Smooth muscle cell (in vitro differentiated cells): ENCODE measurements at regions not wholly inside any gene's neighbourhood (a gene's known extent, or its start where the extent isn't known, plus 50 kb on each side); places are given as distances from the start of the nearest gene placed in this dataset.

Experiments
- DNase-seq: peaks from one replicate; lab custom pipeline; 2025; ENCODE audit not compliant: unreplicated experiment; lab: John Stamatoyannopoulos, UW
- H2AFZ ChIP-seq: fragments of 200-600 bp; sonication (generic); 2 replicates; pipeline ENCODE4 v1.6.0; 2016; ENCODE audit warnings: antibody characterized with exemption, low read depth, mild to moderate bottlenecking
- H3F3A ChIP-seq: fragments of 200-600 bp; sonication (generic); 2 replicates; pipeline ENCODE4 v1.6.0; 2017; ENCODE audit warnings: antibody characterized with exemption, low read depth
- H3K27ac ChIP-seq: fragments of 200-600 bp; sonication (generic); 2 replicates; pipeline ENCODE4 v1.5.1; 2016; ENCODE audit warnings: low read depth, mild to moderate bottlenecking
- H3K27me3 ChIP-seq: fragments of 200-600 bp; sonication (generic); 2 replicates; pipeline ENCODE4 v1.6.1; 2016; ENCODE audit warnings: low read depth, mild to moderate bottlenecking
- H3K36me3 ChIP-seq: fragments of 200-600 bp; sonication (generic); 2 replicates; pipeline ENCODE4 v1.5.1; 2016; ENCODE audit warnings: low read depth
- H3K4me1 ChIP-seq: fragments of 200-600 bp; sonication (generic); 2 replicates; pipeline ENCODE4 v1.5.1; 2016; ENCODE audit warnings: low read depth
- H3K4me2 ChIP-seq: fragments of 200-600 bp; sonication (generic); 2 replicates; pipeline ENCODE4 v1.6.0; 2016; ENCODE audit warnings: mild to moderate bottlenecking
- H3K4me3 ChIP-seq: fragments of 200-600 bp; sonication (generic); 2 replicates; pipeline ENCODE4 v1.5.1; 2016; ENCODE audit warnings: mild to moderate bottlenecking
- H3K79me2 ChIP-seq: fragments of 200-600 bp; sonication (generic); 2 replicates; pipeline ENCODE4 v1.6.0; 2016; ENCODE audit warnings: low read depth, mild to moderate bottlenecking
- H3K9ac ChIP-seq: fragments of 200-600 bp; sonication (generic); 2 replicates; pipeline ENCODE4 v1.6.0; 2016; ENCODE audit warnings: low read depth
- H3K9me3 ChIP-seq: fragments of 200-600 bp; sonication (generic); replicated peaks from 2 replicates; pipeline ENCODE4 v1.5.1; 2016; ENCODE audit warnings: low read depth
- H4K20me1 ChIP-seq: fragments of 200-600 bp; sonication (generic); 2 replicates; pipeline ENCODE4 v1.6.0; 2016; ENCODE audit warnings: low read depth
- CTCF ChIP-seq: fragments of 200-600 bp; sonication (generic); IDR thresholded peaks from 2 replicates; pipeline ENCODE4 v1.5.1; 2017; ENCODE audit warnings: borderline replicate concordance, mild to moderate bottlenecking, antibody characterized with exemption; ENCODE audit not compliant: insufficient read depth, poor library complexity, severe bottlenecking
- whole genome bisulfite sequencing: methylation state at CpG from one replicate; pipeline ENCODE4 v1.1.7; 2016; ENCODE audit warnings: low lambda C conversion rate; 5-methylcytosine and 5-hydroxymethylcytosine counted together

DNA sequence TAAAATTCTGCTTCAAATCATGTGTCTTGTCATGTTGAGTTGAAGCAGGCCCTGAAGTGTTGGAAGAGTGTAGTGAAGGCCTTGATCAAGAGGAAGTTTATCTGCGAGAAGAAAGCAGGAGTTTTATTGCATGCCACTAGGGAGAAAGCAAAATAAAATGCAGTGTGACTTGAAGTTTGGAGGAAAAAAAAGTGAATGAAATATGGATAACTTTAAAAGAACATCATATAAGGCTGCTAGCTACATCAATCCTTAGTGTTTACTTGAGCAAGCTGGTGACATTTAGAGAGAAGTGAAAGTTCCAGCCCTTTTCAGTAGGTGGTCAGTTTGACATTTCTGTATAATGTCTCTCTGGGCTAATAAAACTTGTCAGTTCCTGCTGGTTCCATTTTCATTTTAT is 841.1 kb downstream of the TMTC2 start:
- H3K36me3 ChIP-seq = no peaks in the 10 kb centered on the region
- H3K9ac ChIP-seq = no peak overlapping the region
- H3K27me3 ChIP-seq = no peaks in the 10 kb centered on the region
- no peaks in the 10 kb centered on the region for H3K4me1 ChIP-seq
- H3K27ac ChIP-seq = no peak overlapping the region
- no peaks in the 10 kb centered on the region for H3K79me2 ChIP-seq
- H3K4me2 ChIP-seq = no peak overlapping the region
- no peak for TF ChIP-seq CTCF
- no peak for DNase-seq
- no peak overlapping the region for H3K4me3 ChIP-seq
- no peaks in the 10 kb centered on the region for H3F3A ChIP-seq
- 36% methylated on average over 1 of the region's 1 CpG for WGBS
- H2AFZ ChIP-seq = peak overlapping the region; percentile 76
- no peaks in the 10 kb centered on the region for H3K9me3 ChIP-seq
- H4K20me1 ChIP-seq = no peaks in the 10 kb centered on the region

DNA sequence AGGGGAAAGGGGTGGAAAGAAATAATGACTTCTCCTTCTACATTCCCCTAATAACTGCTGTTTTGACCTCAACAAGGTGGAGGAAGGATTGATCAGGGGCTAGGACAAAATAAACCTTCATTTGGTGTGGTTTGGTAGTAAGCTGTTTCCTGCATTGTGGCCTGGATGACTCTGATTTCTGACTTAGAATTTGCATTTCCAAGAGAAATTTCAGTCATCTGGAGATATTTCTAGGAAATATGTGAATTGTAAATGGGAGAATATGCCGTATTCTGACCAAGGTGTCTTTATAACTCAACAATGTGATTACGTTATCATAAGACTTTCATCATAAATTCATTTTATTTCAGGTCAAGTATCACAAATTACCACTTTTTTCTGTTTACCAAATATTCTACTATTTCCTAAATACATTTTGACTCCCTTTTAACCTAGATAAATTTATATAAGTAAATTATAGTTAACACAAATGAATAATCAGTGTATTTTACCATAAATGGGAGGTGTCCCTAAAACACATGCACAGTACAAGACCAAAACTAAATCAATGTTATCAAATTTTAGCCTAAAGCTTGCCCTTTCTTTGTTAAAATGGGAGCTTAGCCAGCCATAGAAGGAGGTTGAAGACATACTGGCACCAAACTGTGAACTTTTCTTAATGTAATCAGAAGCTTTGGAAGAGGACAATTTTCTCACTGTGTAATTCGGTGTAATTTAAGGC is 828.8 kb downstream of the TMTC2 start:
- Histone ChIP-seq H3K36me3 (no peaks in the 10 kb centered on the region), H3K4me1 (no peaks in the 10 kb centered on the region), H3F3A (no peaks in the 10 kb centered on the region), H4K20me1 (no peaks in the 10 kb centered on the region), H3K9ac (no peak overlapping the region), H3K4me3 (no peak overlapping the region), H3K9me3 (no peaks in the 10 kb centered on the region), H3K4me2 (no peak overlapping the region), H3K79me2 (no peaks in the 10 kb centered on the region), H3K27ac (no peak overlapping the region), H2AFZ (no peak overlapping the region), H3K27me3 (no peaks in the 10 kb centered on the region)
- WGBS = 93% methylated on average over 3 of the region's 3 CpGs
- TF ChIP-seq CTCF = no peak
- DNase-seq = no peak

DNA sequence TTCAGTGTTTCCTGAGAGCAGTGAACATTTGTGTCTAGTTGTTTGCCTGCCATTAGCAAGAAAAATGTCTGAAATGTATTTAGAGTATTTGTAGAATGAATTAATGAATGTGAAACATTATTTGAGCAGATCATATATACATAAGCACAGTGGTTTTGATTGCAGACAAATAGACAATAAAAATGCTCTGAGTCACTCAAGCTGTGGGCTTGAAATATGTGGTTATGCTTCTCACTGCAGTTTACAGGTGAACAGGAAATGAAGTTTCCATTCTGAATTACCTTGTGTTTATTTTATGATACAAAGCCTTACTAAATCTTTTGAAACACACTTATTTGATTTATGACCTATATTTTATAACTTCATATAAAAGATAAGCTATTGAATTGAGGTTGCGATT is 827.7 kb downstream of the TMTC2 start:
- 100% methylated on average over 1 of the region's 1 CpG for WGBS
- Histone ChIP-seq H4K20me1 (no peaks in the 10 kb centered on the region), H3F3A (no peaks in the 10 kb centered on the region), H3K9me3 (no peaks in the 10 kb centered on the region), H3K4me2 (no peak overlapping the region), H3K36me3 (no peaks in the 10 kb centered on the region), H3K4me3 (no peak overlapping the region), H3K27ac (no peak overlapping the region), H3K27me3 (no peaks in the 10 kb centered on the region), H3K4me1 (no peaks in the 10 kb centered on the region), H3K9ac (no peak overlapping the region), H3K79me2 (no peaks in the 10 kb centered on the region), H2AFZ (no peak overlapping the region)
- DNase-seq = no peak
- no peak for TF ChIP-seq CTCF

- Histone ChIP-seq H3K9ac (no peak overlapping the region), H3F3A (no peaks in the 10 kb centered on the region), H3K9me3 (no peaks in the 10 kb centered on the region), H3K79me2 (no peaks in the 10 kb centered on the region), H3K4me2 (no peak overlapping the region), H4K20me1 (no peaks in the 10 kb centered on the region), H3K27ac (no peak overlapping the region), H3K4me3 (no peak overlapping the region), H3K4me1 (no peaks in the 10 kb centered on the region), H3K27me3 (no peaks in the 10 kb centered on the region), H2AFZ (no peak overlapping the region), H3K36me3 (no peaks in the 10 kb centered on the region)
- WGBS = 92% methylated on average over 5 of the region's 5 CpGs
- TF ChIP-seq CTCF = no peak
- no peak for DNase-seq
These were observed 820.1 kb downstream of the TMTC2 start for GRCh38 chr12:83506841-83507240.
